Activated CD8-positive, alpha-beta T cell treated with anti-CD3 and anti-CD28 coated beads, Interleukin-2, amount 10 ng/mL, durations not matched to agents 7 days and 5 days (primary cell): ENCODE measurements at regions not wholly inside any gene's neighbourhood (a gene's known extent, or its start where the extent isn't known, plus 50 kb on each side); places are given as distances from the start of the nearest gene placed in this dataset.

Source experiments
- ATAC-seq: fragments of 150-1000 bp; cut with Tn5 transposase; one replicate; pipeline ENCODE4 v1.10.0; 2021; ENCODE audit warnings: moderate library complexity
- CTCF ChIA-PET: fragments of 350-600 bp; sonication (Branson Sonifier 250); formaldehyde crosslinking; loops from one replicate; lab custom pipeline; 2021; ENCODE audit warnings: antibody characterized with exemption; lab: Charles Lee
- POLR2A ChIA-PET: fragments of 350-600 bp; sonication (Branson Sonifier 250); formaldehyde crosslinking; loops from one replicate; lab custom pipeline; 2021; ENCODE audit warnings: antibody characterized with exemption; lab: Charles Lee
- DNase-seq: peaks from one replicate; pipeline ENCODE4 v3.0.0-alpha.2; 2020
- H3K27ac Mint-ChIP-seq: one replicate; pipeline ENCODE4 v1.8.0; 2021; ENCODE audit warnings: mild to moderate bottlenecking, mixed read lengths
- H3K27me3 Mint-ChIP-seq: one replicate; pipeline ENCODE4 v1.8.0; 2021; ENCODE audit warnings: low read depth, mixed read lengths
- H3K36me3 Mint-ChIP-seq: one replicate; pipeline ENCODE4 v1.8.0; 2021; ENCODE audit warnings: low read depth, mixed read lengths
- H3K4me1 Mint-ChIP-seq: one replicate; pipeline ENCODE4 v1.8.0; 2021; ENCODE audit warnings: low read depth, mixed read lengths
- H3K4me3 Mint-ChIP-seq: one replicate; pipeline ENCODE4 v1.8.0; 2021; ENCODE audit warnings: mild to moderate bottlenecking, mixed read lengths
- H3K9me3 Mint-ChIP-seq: one replicate; pipeline ENCODE4 v1.8.0; 2022; ENCODE audit warnings: mixed read lengths; ENCODE audit not compliant: insufficient read depth

DNA sequence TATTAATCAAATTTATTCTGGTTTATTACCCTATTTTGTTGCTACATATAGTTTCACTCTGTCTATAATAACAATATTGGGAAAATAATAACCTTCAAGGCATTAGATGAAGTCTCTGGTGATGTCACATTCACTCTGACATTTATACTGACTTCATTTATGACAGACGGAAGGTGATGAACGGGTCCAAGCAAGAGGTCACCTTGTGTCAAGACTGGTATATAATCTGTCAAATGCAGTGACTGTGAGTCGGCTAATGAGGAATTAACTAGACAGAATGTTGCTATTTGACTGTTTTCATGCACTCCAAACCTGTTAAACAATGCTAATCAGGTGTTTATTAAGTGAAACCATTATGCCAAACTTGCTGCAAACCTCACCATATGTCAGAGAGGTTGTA, 800.5 kb upstream of the KLHL1 start:
- POLR2A ChIA-PET, result no interaction called here
- Mint-ChIP-seq H3K27me3 (no peaks in the 10 kb centered on the region), H3K4me3 (no peak overlapping the region), H3K4me1 (no peaks in the 10 kb centered on the region), H3K27ac (no peak overlapping the region), H3K36me3 (no peaks in the 10 kb centered on the region), H3K9me3 (no peaks in the 10 kb centered on the region)
- DNase-seq (no peak), ATAC-seq (no peak)
- CTCF ChIA-PET, result no interaction called here

DNA sequence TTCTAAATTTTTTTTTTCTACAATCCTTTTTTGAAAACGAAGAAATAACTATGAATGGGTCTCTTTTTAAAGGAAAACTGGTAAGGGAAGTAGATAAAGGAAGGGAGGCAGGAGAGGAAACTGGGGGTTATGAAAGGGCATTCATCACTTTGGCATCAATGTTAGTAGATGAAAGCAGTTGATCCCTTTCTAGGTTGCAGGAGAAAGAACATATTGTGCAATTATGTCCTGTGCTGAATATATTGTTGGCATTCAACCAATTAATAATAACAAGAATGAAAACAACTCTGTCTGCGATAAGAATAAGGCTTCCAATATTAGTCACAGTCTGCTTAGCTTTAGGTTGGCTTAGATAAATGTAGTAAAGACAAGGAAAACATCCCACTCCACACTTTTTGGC, 796.8 kb upstream of the KLHL1 start:
- H3K4me1 Mint-ChIP-seq, result no peaks in the 10 kb centered on the region
- H3K36me3 Mint-ChIP-seq, result no peaks in the 10 kb centered on the region
- no peak overlapping the region for H3K4me3 Mint-ChIP-seq
- no peak for ATAC-seq
- H3K27ac Mint-ChIP-seq, result no peak overlapping the region
- DNase-seq, result no peak
- H3K9me3 Mint-ChIP-seq, result no peaks in the 10 kb centered on the region
- no peaks in the 10 kb centered on the region for H3K27me3 Mint-ChIP-seq
- ChIA-PET POLR2A (no interaction called here), CTCF (no interaction called here)

DNA sequence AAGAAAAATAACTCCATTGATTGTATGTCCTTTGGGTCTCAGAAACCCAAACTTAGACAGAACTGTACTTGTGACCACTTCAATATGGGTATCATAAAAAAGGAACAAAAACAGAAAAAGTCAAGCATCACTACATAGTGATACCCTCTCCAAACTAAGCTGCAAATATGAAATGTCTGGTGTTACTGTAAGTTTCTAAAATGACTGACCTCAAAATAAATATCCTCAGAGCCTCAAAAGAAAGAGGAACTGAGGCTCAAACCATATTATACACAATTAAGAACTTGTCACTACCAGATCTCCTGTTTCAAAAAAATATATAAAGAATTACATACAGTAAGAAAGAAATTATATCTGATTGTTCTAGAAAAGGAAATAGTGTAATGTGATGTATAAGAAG, 787.9 kb upstream of the KLHL1 start:
- H3K27me3 Mint-ChIP-seq, result no peaks in the 10 kb centered on the region
- no peak overlapping the region for H3K27ac Mint-ChIP-seq
- no peaks in the 10 kb centered on the region for H3K36me3 Mint-ChIP-seq
- H3K4me3 Mint-ChIP-seq, result no peak overlapping the region
- ATAC-seq, result no peak
- ChIA-PET CTCF (no interaction called here), POLR2A (no interaction called here)
- H3K4me1 Mint-ChIP-seq, result no peaks in the 10 kb centered on the region
- no peak for DNase-seq
- no peaks in the 10 kb centered on the region for H3K9me3 Mint-ChIP-seq

DNA sequence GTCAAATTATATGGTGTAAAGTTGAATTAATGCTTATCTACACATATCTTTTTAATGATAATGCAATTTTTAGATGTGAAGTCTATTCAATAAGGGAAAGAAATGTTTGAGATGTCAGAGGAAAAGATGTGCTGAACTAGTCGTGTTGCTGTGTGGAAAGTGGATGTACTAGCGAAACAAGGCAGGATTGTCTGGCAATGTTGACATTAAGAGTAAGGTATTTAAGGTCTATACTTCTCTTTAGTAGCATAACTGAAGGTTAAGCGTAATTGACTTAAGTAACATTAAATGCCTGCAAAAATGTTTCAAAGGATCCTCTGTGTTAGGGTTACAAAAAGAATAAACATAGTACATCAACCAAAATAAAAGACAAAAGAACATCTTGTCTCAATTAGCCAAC, 787.3 kb upstream of the KLHL1 start:
- Mint-ChIP-seq H3K4me3 (no peak overlapping the region), H3K4me1 (no peaks in the 10 kb centered on the region), H3K27me3 (no peaks in the 10 kb centered on the region), H3K27ac (no peak overlapping the region), H3K36me3 (no peaks in the 10 kb centered on the region), H3K9me3 (no peaks in the 10 kb centered on the region)
- ChIA-PET POLR2A (no interaction called here), CTCF (no interaction called here)
- DNase-seq (no peak), ATAC-seq (no peak)

DNA sequence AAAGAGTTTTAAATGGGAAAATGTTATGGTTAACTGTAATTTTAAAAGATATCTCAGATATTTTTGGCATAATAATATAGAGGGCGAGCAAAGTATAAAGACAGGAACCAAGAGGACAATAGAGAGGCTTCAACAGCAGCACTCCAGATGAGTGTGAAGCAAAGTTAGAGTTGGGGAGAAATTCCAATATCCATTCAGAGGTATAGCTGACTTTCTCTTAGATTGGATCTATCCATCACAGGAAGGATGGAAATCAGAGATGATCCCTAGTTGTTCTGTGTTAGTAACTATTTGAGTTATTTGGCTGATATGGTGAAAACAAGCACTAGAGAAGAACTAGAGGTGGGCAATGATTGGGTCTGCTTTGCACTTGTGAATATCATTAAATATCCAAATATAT, 786.0 kb upstream of the KLHL1 start:
- H3K4me3 Mint-ChIP-seq, result no peak overlapping the region

DNA sequence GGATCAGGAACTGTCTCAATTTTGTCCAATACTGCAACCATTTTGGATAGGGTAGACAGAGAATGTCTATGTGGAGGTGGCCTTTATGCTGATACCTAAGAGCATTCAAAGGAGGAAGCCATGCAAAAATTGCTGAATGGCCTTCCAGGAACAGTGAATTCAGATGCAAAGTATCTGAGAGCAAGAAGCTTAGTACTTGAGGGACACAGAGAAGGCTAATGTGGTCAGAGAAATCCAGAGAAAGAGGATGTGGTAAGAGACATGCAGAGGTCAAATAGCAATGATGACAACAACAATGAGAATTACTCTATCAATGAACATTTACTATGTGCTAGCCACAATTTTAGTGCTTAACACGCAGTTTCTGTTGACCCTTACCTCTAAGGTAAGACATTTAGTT, 785.6 kb upstream of the KLHL1 start:
- no peaks in the 10 kb centered on the region for H3K36me3 Mint-ChIP-seq
- no peak overlapping the region for H3K27ac Mint-ChIP-seq
- H3K4me1 Mint-ChIP-seq, result no peaks in the 10 kb centered on the region
- POLR2A ChIA-PET, result no interaction called here
- no peak overlapping the region for H3K4me3 Mint-ChIP-seq
- no peak for ATAC-seq
- H3K9me3 Mint-ChIP-seq, result no peaks in the 10 kb centered on the region
- no peaks in the 10 kb centered on the region for H3K27me3 Mint-ChIP-seq
- CTCF ChIA-PET, result no interaction called here
- no peak for DNase-seq

More for the DNA sequence above, 786.0 kb upstream of the KLHL1 start:
- Mint-ChIP-seq H3K4me1 (no peaks in the 10 kb centered on the region), H3K36me3 (no peaks in the 10 kb centered on the region), H3K27me3 (no peaks in the 10 kb centered on the region), H3K9me3 (no peaks in the 10 kb centered on the region), H3K27ac (no peak overlapping the region)
- DNase-seq, result no peak
- no peak for ATAC-seq
- ChIA-PET CTCF (no interaction called here), POLR2A (no interaction called here)

DNA sequence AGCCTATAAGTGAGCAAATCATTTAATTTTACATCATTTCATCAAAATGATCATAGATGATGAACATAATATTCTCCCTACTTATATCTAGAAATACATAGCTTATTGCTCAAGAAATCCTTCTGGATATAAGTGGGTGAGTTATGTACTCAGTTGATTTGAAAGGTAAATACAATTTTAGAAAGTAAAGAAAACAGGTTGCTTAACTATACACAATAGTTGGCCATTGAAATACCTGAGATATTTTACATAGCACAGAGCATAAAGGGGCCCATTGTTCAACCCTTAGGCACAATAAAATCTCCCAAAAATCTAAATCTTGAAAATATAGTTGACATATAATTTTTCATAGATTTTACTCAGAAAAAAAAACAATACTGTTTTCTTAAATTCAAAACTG, 782.0 kb upstream of the KLHL1 start:
- Mint-ChIP-seq H3K9me3 (no peaks in the 10 kb centered on the region), H3K27ac (no peak overlapping the region), H3K36me3 (no peaks in the 10 kb centered on the region), H3K4me1 (no peaks in the 10 kb centered on the region), H3K27me3 (no peaks in the 10 kb centered on the region), H3K4me3 (no peak overlapping the region)
- DNase-seq, result no peak
- ChIA-PET POLR2A (no interaction called here), CTCF (no interaction called here)
- ATAC-seq, result no peak

DNA sequence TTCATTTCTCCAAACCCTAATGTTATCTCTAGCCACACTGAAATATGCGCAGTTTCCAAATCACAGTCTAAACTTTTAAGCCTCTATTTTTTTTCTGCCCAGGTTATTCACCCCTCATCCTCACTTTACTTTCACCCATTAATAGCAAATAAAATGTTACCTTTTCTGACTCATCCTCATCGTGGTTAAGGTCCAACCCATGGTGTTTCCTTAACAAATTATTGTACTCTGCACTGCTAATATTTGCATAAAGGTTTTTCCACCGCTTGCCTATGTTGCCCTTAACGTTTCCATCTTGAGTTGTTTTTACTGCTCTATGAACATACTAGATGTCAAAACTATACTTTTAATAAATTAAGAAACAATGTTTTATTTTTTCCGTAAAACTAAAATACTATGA, 780.9 kb upstream of the KLHL1 start:
- no peak overlapping the region for H3K4me3 Mint-ChIP-seq
- ATAC-seq (no peak), DNase-seq (no peak)
- no peaks in the 10 kb centered on the region for H3K4me1 Mint-ChIP-seq
- peaks cover 2% of the 10 kb centered on the region for H3K9me3 Mint-ChIP-seq
- no peaks in the 10 kb centered on the region for H3K27me3 Mint-ChIP-seq
- ChIA-PET CTCF (no interaction called here), POLR2A (no interaction called here)
- H3K27ac Mint-ChIP-seq, result no peak overlapping the region
- no peaks in the 10 kb centered on the region for H3K36me3 Mint-ChIP-seq

DNA sequence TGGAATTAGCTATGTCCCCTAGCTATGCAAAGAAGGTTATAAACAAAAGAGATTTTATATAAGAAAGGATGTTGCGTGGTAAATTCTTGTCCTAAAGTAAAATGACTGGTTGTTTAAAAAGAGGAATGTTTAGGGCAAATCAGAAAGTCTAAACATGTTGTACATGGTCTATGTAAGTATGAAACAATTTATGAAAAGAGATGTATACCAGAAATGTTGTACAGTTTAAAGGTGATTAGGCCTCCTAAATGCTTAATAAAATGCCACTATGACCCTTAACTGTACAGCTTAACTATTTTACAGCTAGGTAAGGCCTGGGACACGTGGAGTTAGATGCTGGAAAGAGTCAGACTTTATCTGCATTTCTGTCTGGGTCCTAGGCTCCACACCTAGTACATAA, 775.9 kb upstream of the KLHL1 start:
- ATAC-seq (no peak), DNase-seq (no peak)
- Mint-ChIP-seq H3K36me3 (no peaks in the 10 kb centered on the region), H3K27ac (no peak overlapping the region), H3K4me3 (no peak overlapping the region), H3K4me1 (no peaks in the 10 kb centered on the region), H3K27me3 (no peaks in the 10 kb centered on the region), H3K9me3 (peaks cover 6% of the 10 kb centered on the region)
- POLR2A ChIA-PET, result no interaction called here
- CTCF ChIA-PET, result no interaction called here

DNA sequence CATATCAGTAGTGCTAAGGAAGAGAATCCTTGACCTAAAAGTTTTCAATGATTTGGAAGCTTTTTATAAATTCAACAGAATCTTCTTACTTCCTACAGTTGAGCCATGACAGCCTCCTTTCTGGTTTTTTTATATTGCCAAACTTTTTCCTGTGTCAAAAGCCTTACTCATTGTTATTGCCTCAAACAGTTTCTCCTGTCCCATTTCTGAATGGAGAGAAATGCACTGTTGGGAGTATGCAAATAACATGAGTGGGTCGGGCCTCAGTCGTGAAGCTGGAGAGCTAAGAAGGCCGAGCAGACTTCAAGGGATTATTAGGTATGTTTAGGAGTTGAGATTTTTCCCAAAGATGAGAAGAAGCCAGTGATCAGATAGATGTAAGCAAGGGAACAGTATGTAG, 766.4 kb upstream of the KLHL1 start:
- Mint-ChIP-seq H3K4me1 (no peaks in the 10 kb centered on the region), H3K9me3 (peaks cover 6% of the 10 kb centered on the region), H3K27me3 (no peaks in the 10 kb centered on the region), H3K4me3 (no peak overlapping the region), H3K36me3 (no peaks in the 10 kb centered on the region), H3K27ac (no peak overlapping the region)
- ATAC-seq, result no peak
- no peak for DNase-seq
- CTCF ChIA-PET, result no interaction called here
- POLR2A ChIA-PET, result no interaction called here

DNA sequence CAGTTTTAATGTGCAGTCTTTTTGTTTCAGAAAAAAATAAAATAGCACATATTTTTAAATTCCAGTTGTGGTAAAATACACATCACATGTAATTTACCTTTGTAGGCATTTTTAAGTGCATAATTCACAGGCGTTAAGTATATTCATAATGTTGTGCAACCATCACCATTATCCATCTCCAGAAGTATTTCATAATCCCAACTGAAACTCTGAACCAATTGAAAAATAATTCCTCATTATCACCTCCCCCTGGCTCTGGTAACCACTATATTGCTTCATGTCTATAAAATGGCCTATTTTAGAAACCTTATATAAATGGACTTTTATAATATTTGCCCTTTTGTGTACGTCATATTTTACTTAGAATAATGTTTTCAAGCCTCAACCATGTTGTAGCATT, 756.5 kb upstream of the KLHL1 start:
- DNase-seq, result no peak
- ChIA-PET CTCF (no interaction called here), POLR2A (no interaction called here)
- ATAC-seq, result no peak
- no peaks in the 10 kb centered on the region for H3K36me3 Mint-ChIP-seq
- H3K9me3 Mint-ChIP-seq, result no peaks in the 10 kb centered on the region
- H3K27me3 Mint-ChIP-seq, result no peaks in the 10 kb centered on the region
- no peaks in the 10 kb centered on the region for H3K4me1 Mint-ChIP-seq
- H3K4me3 Mint-ChIP-seq, result no peak overlapping the region
- no peak overlapping the region for H3K27ac Mint-ChIP-seq

DNA sequence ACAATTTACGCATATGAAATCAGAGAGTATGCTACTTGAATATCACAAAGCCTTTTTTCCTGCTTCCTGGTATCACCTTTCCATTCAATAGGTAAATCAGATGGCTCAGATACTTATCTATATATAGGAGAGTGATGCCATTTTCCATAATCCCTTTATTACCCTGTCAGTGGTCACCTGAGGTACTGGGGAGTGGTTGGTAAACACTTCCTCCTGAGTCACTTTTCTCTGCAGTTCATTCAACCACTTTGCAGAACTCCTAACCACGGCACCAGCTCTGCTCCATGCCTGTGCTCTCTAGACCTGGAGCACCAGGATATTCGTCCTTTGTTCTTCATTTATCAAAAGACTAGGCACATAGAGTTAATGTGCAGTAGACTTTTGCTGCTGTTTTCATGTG, 748.5 kb upstream of the KLHL1 start:
- Mint-ChIP-seq H3K27me3 (no peaks in the 10 kb centered on the region), H3K27ac (no peak overlapping the region), H3K4me3 (no peak overlapping the region), H3K36me3 (no peaks in the 10 kb centered on the region), H3K9me3 (peaks cover 6% of the 10 kb centered on the region), H3K4me1 (no peaks in the 10 kb centered on the region)
- ATAC-seq (no peak), DNase-seq (no peak)
- ChIA-PET CTCF (no interaction called here), POLR2A (no interaction called here)

DNA sequence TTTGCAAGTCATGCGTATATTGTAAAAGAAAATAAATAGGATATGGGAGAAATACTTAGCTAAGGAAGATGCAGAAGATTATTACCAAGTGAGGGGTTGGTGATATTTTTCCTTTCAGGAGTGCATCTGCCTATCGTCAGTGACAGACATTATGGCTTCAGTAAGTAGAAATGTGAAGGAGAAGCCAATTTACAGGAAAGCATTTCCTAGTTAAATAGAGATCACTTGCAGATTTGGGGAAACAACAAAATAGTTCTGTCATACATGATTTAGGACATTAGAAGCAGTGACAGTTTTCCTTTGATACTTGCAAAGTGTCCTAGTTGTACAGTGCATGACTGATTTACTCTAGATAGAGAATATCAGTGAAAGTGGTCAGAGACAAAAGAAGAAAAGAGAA, 747.8 kb upstream of the KLHL1 start:
- Mint-ChIP-seq H3K9me3 (peaks cover 6% of the 10 kb centered on the region), H3K27ac (no peak overlapping the region), H3K4me3 (no peak overlapping the region), H3K4me1 (no peaks in the 10 kb centered on the region), H3K36me3 (no peaks in the 10 kb centered on the region), H3K27me3 (no peaks in the 10 kb centered on the region)
- ChIA-PET CTCF (no interaction called here), POLR2A (no interaction called here)
- DNase-seq, result no peak
- ATAC-seq, result no peak
